ENCODE measurements at regions not wholly inside any gene's neighbourhood (a gene's known extent, or its start where the extent isn't known, plus 50 kb on each side); places are given as distances from the start of the nearest gene placed in this dataset.
"Not testable (repeated sequence)": the region's sequence is repeated elsewhere in the genome, so short reads cannot be mapped to it uniquely, and the experiment has no call there.

- no peak for DNase-seq (ENCODE audit: low read depth)
- no peak for TF ChIP-seq CTCF (conservative IDR thresholded peaks at IDR 0.05; ENCODE audit: low read depth, low read length)
- H3K4me3 ChIP-seq (ENCODE audit: low read length), result no peak overlapping the region
Measured at GRCh38 chr2:18971069-18971378, 381.7 kb upstream of the NT5C1B start.

GRCh38 chr2:18966131-18966530 is 376.8 kb upstream of the NT5C1B start:
- no peak for TF ChIP-seq CTCF (conservative IDR thresholded peaks at IDR 0.05; ENCODE audit: low read depth, low read length)
- DNase-seq (ENCODE audit: low read depth), result no peak
- H3K4me3 ChIP-seq (ENCODE audit: low read length), result no peak overlapping the region

- not testable (repeated sequence) for H3K4me3 ChIP-seq (ENCODE audit: low read length); DNase-seq (ENCODE audit: low read depth)
Measured at GRCh38 chr2:18963739-18964256, 374.4 kb upstream of the NT5C1B start.

GRCh38 chr2:18961991-18962421 is 372.6 kb upstream of the NT5C1B start:
- TF ChIP-seq CTCF (conservative IDR thresholded peaks at IDR 0.05; ENCODE audit: low read depth, low read length), result no peak
- no peak overlapping the region for H3K4me3 ChIP-seq (ENCODE audit: low read length)
- no peak for DNase-seq (ENCODE audit: low read depth)

GRCh38 chr2:18959952-18960717 is 370.8 kb upstream of the NT5C1B start:
- TF ChIP-seq CTCF (conservative IDR thresholded peaks at IDR 0.05; ENCODE audit: low read depth, low read length), result no peak
- DNase-seq (ENCODE audit: low read depth), result no peak
- no peak overlapping the region for H3K4me3 ChIP-seq (ENCODE audit: low read length)

- H3K4me3 ChIP-seq (ENCODE audit: low read length), result no peak overlapping the region
- no peak for DNase-seq (ENCODE audit: low read depth)
- TF ChIP-seq CTCF (conservative IDR thresholded peaks at IDR 0.05; ENCODE audit: low read depth, low read length), result no peak
Measured at GRCh38 chr2:18959200-18959599, 369.8 kb upstream of the NT5C1B start.

GRCh38 chr2:18957909-18958308 is 368.5 kb upstream of the NT5C1B start:
- no peak for TF ChIP-seq CTCF (conservative IDR thresholded peaks at IDR 0.05; ENCODE audit: low read depth, low read length)
- DNase-seq (ENCODE audit: low read depth), result no peak
- H3K4me3 ChIP-seq (ENCODE audit: low read length), result no peak overlapping the region

All from retinal pigment epithelial cell (primary cell).